ENCODE measurements at regions not wholly inside any gene's neighbourhood (a gene's known extent, or its start where the extent isn't known, plus 50 kb on each side); places are given as distances from the start of the nearest gene placed in this dataset.

GRCh38 chr14:38964630-38965029 lies 138.4 kb downstream of the SEC23A start:
- TF ChIP-seq, protein P1, sequence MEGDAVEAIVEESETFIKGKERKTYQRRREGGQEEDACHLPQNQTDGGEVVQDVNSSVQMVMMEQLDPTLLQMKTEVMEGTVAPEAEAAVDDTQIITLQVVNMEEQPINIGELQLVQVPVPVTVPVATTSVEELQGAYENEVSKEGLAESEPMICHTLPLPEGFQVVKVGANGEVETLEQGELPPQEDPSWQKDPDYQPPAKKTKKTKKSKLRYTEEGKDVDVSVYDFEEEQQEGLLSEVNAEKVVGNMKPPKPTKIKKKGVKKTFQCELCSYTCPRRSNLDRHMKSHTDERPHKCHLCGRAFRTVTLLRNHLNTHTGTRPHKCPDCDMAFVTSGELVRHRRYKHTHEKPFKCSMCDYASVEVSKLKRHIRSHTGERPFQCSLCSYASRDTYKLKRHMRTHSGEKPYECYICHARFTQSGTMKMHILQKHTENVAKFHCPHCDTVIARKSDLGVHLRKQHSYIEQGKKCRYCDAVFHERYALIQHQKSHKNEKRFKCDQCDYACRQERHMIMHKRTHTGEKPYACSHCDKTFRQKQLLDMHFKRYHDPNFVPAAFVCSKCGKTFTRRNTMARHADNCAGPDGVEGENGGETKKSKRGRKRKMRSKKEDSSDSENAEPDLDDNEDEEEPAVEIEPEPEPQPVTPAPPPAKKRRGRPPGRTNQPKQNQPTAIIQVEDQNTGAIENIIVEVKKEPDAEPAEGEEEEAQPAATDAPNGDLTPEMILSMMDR (tag by site-specific recombination; IDR thresholded peaks at IDR 0.05) = no peak
- TF ChIP-seq, protein P2, sequence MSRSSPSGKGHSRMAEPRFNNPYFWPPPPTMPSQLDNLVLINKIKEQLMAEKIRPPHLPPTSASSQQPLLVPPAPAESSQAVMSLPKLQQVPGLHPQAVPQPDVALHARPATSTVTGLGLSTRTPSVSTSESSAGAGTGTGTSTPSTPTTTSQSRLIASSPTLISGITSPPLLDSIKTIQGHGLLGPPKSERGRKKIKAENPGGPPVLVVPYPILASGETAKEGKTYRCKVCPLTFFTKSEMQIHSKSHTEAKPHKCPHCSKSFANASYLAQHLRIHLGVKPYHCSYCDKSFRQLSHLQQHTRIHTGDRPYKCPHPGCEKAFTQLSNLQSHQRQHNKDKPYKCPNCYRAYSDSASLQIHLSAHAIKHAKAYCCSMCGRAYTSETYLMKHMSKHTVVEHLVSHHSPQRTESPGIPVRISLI (tag by site-specific recombination; IDR thresholded peaks at IDR 0.05) = no peak
- no peak for TF ChIP-seq REST (tag by site-specific recombination; IDR thresholded peaks at IDR 0.05)
- TF ChIP-seq ZNF548 (tag by site-specific recombination; IDR thresholded peaks at IDR 0.05) = no peak
- no peak for TF ChIP-seq ZNF121 (tag by site-specific recombination; IDR thresholded peaks at IDR 0.05)
- no peak for TF ChIP-seq ZNF473 (tag by site-specific recombination; IDR thresholded peaks at IDR 0.05)
- no peak for TF ChIP-seq ZNF391 (tag by site-specific recombination; IDR thresholded peaks at IDR 0.05; ENCODE audit: borderline replicate concordance, low read depth)
- TF ChIP-seq GLI4 (tag by site-specific recombination; IDR thresholded peaks at IDR 0.05) = no peak
- TF ChIP-seq PRDM10 (tag by site-specific recombination; IDR thresholded peaks at IDR 0.05) = no peak
- no peak for TF ChIP-seq ZNF660 (tag by site-specific recombination; IDR thresholded peaks at IDR 0.05)
- no peak for TF ChIP-seq PRDM6 (tag by site-specific recombination; IDR thresholded peaks at IDR 0.05)
- TF ChIP-seq, protein P3, sequence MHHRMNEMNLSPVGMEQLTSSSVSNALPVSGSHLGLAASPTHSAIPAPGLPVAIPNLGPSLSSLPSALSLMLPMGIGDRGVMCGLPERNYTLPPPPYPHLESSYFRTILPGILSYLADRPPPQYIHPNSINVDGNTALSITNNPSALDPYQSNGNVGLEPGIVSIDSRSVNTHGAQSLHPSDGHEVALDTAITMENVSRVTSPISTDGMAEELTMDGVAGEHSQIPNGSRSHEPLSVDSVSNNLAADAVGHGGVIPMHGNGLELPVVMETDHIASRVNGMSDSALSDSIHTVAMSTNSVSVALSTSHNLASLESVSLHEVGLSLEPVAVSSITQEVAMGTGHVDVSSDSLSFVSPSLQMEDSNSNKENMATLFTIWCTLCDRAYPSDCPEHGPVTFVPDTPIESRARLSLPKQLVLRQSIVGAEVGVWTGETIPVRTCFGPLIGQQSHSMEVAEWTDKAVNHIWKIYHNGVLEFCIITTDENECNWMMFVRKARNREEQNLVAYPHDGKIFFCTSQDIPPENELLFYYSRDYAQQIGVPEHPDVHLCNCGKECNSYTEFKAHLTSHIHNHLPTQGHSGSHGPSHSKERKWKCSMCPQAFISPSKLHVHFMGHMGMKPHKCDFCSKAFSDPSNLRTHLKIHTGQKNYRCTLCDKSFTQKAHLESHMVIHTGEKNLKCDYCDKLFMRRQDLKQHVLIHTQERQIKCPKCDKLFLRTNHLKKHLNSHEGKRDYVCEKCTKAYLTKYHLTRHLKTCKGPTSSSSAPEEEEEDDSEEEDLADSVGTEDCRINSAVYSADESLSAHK (tag by site-specific recombination; IDR thresholded peaks at IDR 0.05) = no peak
- TF ChIP-seq ZNF704 (tag by site-specific recombination; IDR thresholded peaks at IDR 0.05) = no peak

Data from HEK293 (cell line).